Esophagus muscularis mucosa (tissue), 4 donors: ENCODE measurements at regions not wholly inside any gene's neighbourhood (a gene's known extent, or its start where the extent isn't known, plus 50 kb on each side); places are given as distances from the start of the nearest gene placed in this dataset.

Source experiments
- CTCF ChIP-seq, 3 experiments: fragments of 200-600 bp in 2 of 3; fragments of 450-650 bp in 1 of 3; sonication (generic) in 2 of 3; IDR thresholded peaks; one replicate each; pipeline ENCODE4 v1.5.1; 2017 to 2019; ENCODE audit warnings: antibody characterized with exemption in 3 of 3, mild to moderate bottlenecking in 2 of 3, moderate library complexity in 1 of 3
- EP300 ChIP-seq: sonication (generic); formaldehyde crosslinking; IDR thresholded peaks from one replicate; pipeline ENCODE4 v1.6.1; 2017; ENCODE audit warnings: antibody characterized with exemption
- POLR2A ChIP-seq: fragments of 450-650 bp; IDR thresholded peaks from one replicate; pipeline ENCODE4 v1.6.1; 2017; ENCODE audit warnings: antibody characterized with exemption, moderate library complexity, mild to moderate bottlenecking, low read depth
- POLR2AphosphoS5 ChIP-seq, 2 donors: sonication (generic); formaldehyde crosslinking; IDR thresholded peaks; one replicate each; pipeline ENCODE4 v1.6.1; 2017; ENCODE audit warnings: antibody characterized with exemption in 2 of 2

- no peak for TF ChIP-seq CTCF (IDR thresholded peaks at IDR 0.05)
- TF ChIP-seq POLR2A, result no peak
- TF ChIP-seq POLR2AphosphoS5 (IDR thresholded peaks at IDR 0.05), result peak in 1 of 2 donors; percentile 27
- no peak for TF ChIP-seq EP300
Measured at GRCh38 chr10:29722777-29723176, 88.0 kb upstream of the SVIL start.
